ENCODE measurements at regions not wholly inside any gene's neighbourhood (a gene's known extent, or its start where the extent isn't known, plus 50 kb on each side); places are given as distances from the start of the nearest gene placed in this dataset.
"Not testable (repeated sequence)": the region's sequence is repeated elsewhere in the genome, so short reads cannot be mapped to it uniquely, and the experiment has no call there.

- CTCF ChIA-PET: not testable (repeated sequence)
Measured at GRCh38 chr9:41043433-41043832, 85.0 kb downstream of the FOXD4L6 start.

DNA sequence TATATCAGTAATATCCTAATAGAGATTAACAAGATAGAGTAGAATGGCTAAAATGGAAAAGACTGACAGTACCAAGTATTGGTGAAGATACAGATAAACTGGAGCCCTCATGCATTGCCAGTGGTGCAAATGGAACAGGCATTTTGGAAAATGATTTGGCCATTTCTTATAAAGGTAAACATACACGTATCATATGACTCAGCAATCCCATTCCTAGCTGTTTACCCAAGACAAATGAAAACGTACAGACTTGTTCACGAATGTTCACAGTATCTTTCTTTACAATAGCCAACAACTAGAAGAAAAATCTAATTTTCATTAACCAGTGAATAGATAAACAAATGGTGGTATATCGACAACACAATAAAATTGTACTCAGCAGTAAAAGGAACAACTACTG, 86.4 kb downstream of the FOXD4L6 start:
- H3K27ac Mint-ChIP-seq (ENCODE audit: unreplicated experiment); H3K9me3 Mint-ChIP-seq (ENCODE audit: low read depth, unreplicated experiment); H3K4me3 Mint-ChIP-seq (ENCODE audit: low read depth, unreplicated experiment); H3K27me3 Mint-ChIP-seq (ENCODE audit: unreplicated experiment); CTCF ChIA-PET; DNase-seq; H3K36me3 Mint-ChIP-seq (ENCODE audit: insufficient read depth, unreplicated experiment); H3K4me1 Mint-ChIP-seq (ENCODE audit: low read depth, unreplicated experiment); intact Hi-C loops (cut with micrococcal nuclease; ENCODE audit: unreplicated experiment); BruUV-seq (replicated peaks): not testable (repeated sequence)

More at GRCh38 chr9:41043433-41043832, 85.0 kb downstream of the FOXD4L6 start:
- BruUV-seq (replicated peaks); H3K27me3 Mint-ChIP-seq (ENCODE audit: unreplicated experiment); intact Hi-C loops (cut with micrococcal nuclease; ENCODE audit: unreplicated experiment); H3K36me3 Mint-ChIP-seq (ENCODE audit: insufficient read depth, unreplicated experiment); H3K4me1 Mint-ChIP-seq (ENCODE audit: low read depth, unreplicated experiment); H3K4me3 Mint-ChIP-seq (ENCODE audit: low read depth, unreplicated experiment); H3K27ac Mint-ChIP-seq (ENCODE audit: unreplicated experiment); DNase-seq; H3K9me3 Mint-ChIP-seq (ENCODE audit: low read depth, unreplicated experiment): not testable (repeated sequence)

DNA sequence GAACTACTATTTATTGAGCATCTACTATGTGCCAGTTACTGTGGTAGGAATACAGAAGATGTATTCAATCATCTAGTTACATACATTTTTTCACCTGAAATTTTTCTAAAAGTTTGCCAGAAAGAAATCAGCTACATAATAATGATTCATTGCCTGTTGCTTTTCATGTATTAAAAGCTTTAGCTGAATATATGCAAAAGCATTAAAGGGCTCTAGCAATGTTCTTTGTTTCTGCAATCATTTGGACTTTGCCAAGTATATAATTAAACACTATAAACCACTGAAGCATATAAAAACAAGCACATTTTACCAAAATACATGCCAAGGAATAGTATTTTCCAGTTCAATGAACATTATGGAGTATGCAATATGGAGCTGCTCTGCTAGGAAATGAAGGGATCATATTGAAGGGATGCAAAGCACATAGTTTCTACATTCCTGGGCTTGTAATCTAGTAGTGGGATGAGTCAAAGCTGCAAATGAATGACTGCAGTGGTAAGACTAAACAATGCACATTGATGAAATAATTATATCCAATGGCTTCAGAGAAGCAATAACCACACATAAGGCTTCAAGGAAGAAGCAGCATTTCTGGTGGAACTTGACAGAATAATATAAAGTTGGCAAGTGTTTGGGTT, 87.7 kb downstream of the FOXD4L6 start:
- DNase-seq; CTCF ChIA-PET; H3K4me3 Mint-ChIP-seq (ENCODE audit: low read depth, unreplicated experiment); BruUV-seq (replicated peaks); H3K4me1 Mint-ChIP-seq (ENCODE audit: low read depth, unreplicated experiment); H3K36me3 Mint-ChIP-seq (ENCODE audit: insufficient read depth, unreplicated experiment); H3K9me3 Mint-ChIP-seq (ENCODE audit: low read depth, unreplicated experiment); H3K27me3 Mint-ChIP-seq (ENCODE audit: unreplicated experiment); H3K27ac Mint-ChIP-seq (ENCODE audit: unreplicated experiment); intact Hi-C loops (cut with micrococcal nuclease; ENCODE audit: unreplicated experiment): not testable (repeated sequence)

DNA sequence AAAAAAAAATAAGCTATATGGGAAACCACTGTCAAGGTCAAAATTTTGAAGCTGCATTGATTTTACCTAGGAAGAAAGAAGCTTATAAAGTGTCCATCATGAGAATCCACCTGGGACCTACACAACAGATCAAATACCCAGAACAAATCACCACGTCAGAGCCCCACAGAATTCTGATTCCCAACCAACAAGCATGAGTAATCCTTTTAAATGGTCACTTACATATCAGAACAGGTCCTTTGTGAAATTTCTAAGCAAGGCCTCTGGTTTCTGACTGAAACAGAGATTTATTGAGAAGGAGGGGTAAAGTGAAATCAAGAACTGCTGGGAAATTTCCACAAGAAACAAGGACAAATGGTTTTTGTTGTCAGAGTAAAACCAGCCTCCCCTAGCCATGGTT, 93.2 kb downstream of the FOXD4L6 start:
- H3K36me3 Mint-ChIP-seq (ENCODE audit: insufficient read depth, unreplicated experiment); BruUV-seq (replicated peaks); H3K4me3 Mint-ChIP-seq (ENCODE audit: low read depth, unreplicated experiment); intact Hi-C loops (cut with micrococcal nuclease; ENCODE audit: unreplicated experiment); CTCF ChIA-PET; H3K9me3 Mint-ChIP-seq (ENCODE audit: low read depth, unreplicated experiment); DNase-seq; H3K27me3 Mint-ChIP-seq (ENCODE audit: unreplicated experiment); H3K4me1 Mint-ChIP-seq (ENCODE audit: low read depth, unreplicated experiment); H3K27ac Mint-ChIP-seq (ENCODE audit: unreplicated experiment): not testable (repeated sequence)

DNA sequence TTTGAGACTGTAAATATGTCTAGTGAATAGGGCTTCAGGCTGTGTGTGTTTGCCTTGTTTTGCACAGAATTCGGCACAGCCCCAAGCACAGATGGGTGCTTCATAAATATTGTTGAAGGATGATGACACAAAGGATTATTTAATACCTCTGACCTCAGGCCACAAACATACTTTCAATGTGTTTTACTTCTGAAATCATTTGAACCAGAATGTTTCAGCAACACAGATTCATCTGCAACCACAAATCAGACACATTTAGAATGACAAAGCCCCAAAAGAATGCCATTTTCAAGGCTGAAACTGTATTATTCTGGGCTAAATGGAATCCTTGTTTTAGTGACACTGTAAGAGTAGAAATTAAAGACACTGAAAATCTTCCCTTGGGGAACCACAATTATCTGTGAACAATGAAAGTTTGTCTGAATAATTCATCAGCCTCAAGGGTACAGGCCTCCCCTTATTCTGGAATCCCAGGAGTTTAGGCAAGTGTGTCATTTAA, 93.7 kb downstream of the FOXD4L6 start:
- not testable (repeated sequence) for H3K27ac Mint-ChIP-seq (ENCODE audit: unreplicated experiment)

DNA sequence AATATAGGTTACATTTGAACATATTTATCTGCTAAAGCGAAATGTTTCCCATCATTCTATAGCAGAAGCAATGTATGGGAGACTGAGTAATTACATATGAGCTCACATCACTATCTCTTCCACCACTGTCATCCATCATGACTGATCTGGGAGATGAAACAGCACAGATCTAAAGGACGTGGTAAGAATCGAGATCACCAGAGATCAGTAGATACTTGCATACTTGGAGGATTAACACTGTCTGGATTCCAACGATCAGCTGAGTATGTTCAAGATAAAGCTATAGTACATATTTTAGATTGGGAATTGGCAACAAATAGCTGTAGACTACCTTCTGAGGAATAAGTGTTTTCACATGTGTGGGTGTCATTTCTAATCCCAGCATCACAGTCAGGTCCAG, 94.6 kb downstream of the FOXD4L6 start:
- CTCF ChIA-PET; H3K27me3 Mint-ChIP-seq (ENCODE audit: unreplicated experiment); DNase-seq; BruUV-seq (replicated peaks); H3K36me3 Mint-ChIP-seq (ENCODE audit: insufficient read depth, unreplicated experiment); H3K4me1 Mint-ChIP-seq (ENCODE audit: low read depth, unreplicated experiment); H3K9me3 Mint-ChIP-seq (ENCODE audit: low read depth, unreplicated experiment); H3K4me3 Mint-ChIP-seq (ENCODE audit: low read depth, unreplicated experiment); intact Hi-C loops (cut with micrococcal nuclease; ENCODE audit: unreplicated experiment); H3K27ac Mint-ChIP-seq (ENCODE audit: unreplicated experiment): not testable (repeated sequence)

More for the DNA sequence above, 93.7 kb downstream of the FOXD4L6 start:
- DNase-seq; H3K4me3 Mint-ChIP-seq (ENCODE audit: low read depth, unreplicated experiment); H3K4me1 Mint-ChIP-seq (ENCODE audit: low read depth, unreplicated experiment); CTCF ChIA-PET; BruUV-seq (replicated peaks); H3K36me3 Mint-ChIP-seq (ENCODE audit: insufficient read depth, unreplicated experiment); H3K9me3 Mint-ChIP-seq (ENCODE audit: low read depth, unreplicated experiment); H3K27me3 Mint-ChIP-seq (ENCODE audit: unreplicated experiment); intact Hi-C loops (cut with micrococcal nuclease; ENCODE audit: unreplicated experiment): not testable (repeated sequence)

- H3K27me3 Mint-ChIP-seq (ENCODE audit: unreplicated experiment); H3K27ac Mint-ChIP-seq (ENCODE audit: unreplicated experiment); H3K36me3 Mint-ChIP-seq (ENCODE audit: insufficient read depth, unreplicated experiment); H3K4me1 Mint-ChIP-seq (ENCODE audit: low read depth, unreplicated experiment); DNase-seq; CTCF ChIA-PET; BruUV-seq (replicated peaks); H3K9me3 Mint-ChIP-seq (ENCODE audit: low read depth, unreplicated experiment); intact Hi-C loops (cut with micrococcal nuclease; ENCODE audit: unreplicated experiment); H3K4me3 Mint-ChIP-seq (ENCODE audit: low read depth, unreplicated experiment): not testable (repeated sequence)
Measured at GRCh38 chr9:41033360-41033759, 95.1 kb downstream of the FOXD4L6 start.

DNA sequence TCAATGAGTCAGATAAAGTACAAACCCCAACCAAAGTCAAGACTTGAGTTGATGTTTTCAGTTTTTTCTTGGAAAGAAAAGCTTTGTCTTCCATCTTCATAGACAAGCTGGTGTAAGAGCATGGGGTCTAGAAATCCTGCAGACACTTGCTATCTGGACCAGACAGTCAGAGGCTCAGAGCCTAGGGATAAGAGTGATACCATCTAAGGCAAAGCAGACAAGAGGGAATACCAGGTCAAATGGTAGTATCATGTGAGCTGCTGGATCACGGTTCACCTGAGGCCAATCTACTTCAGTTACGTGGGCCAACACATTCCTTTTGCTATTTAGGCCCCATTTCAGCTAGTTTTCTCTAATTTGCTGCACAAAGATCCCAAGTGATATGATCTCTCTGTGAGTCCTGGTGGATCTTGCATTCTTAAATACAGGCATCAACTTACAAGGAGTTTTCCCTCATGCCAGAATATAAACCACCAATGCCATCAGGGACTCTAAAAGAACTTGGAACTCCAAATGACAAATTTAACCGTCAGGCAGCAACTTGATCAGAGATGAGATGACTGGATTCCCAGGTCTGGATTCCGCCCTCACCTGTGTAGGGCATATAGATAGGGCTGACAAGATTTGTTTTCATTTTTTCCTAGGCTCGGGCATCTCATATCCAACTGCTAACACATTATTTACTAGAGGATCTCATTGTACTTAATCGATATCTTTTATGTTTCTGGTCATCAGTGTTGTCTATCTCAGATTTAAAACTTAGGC, 101.4 kb downstream of the FOXD4L6 start:
- H3K9me3 Mint-ChIP-seq (ENCODE audit: low read depth, unreplicated experiment); H3K4me1 Mint-ChIP-seq (ENCODE audit: low read depth, unreplicated experiment); intact Hi-C loops (cut with micrococcal nuclease; ENCODE audit: unreplicated experiment); BruUV-seq (replicated peaks); H3K27me3 Mint-ChIP-seq (ENCODE audit: unreplicated experiment); H3K36me3 Mint-ChIP-seq (ENCODE audit: insufficient read depth, unreplicated experiment); DNase-seq; H3K4me3 Mint-ChIP-seq (ENCODE audit: low read depth, unreplicated experiment); CTCF ChIA-PET; H3K27ac Mint-ChIP-seq (ENCODE audit: unreplicated experiment): not testable (repeated sequence)

DNA sequence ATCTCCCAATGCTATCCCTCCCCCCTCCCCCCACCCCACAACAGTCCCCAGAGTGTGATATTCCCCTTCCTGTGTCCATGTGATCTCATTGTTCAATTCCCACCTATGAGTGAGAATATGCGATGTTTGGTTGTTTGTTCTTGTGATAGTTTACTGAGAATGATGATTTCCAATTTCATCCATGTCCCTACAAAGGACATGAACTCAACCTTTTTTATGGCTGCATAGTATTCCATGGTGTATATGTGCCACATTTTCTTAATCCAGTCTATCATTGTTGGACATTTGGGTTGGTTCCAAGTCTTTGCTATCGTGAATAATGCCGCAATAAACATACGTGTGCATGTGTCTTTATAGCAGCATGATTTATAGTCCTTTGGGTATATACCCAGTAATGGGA, 106.1 kb downstream of the FOXD4L6 start:
- H3K4me3 Mint-ChIP-seq (ENCODE audit: low read depth, unreplicated experiment); intact Hi-C loops (cut with micrococcal nuclease; ENCODE audit: unreplicated experiment); CTCF ChIA-PET; H3K27me3 Mint-ChIP-seq (ENCODE audit: unreplicated experiment); H3K4me1 Mint-ChIP-seq (ENCODE audit: low read depth, unreplicated experiment); H3K36me3 Mint-ChIP-seq (ENCODE audit: insufficient read depth, unreplicated experiment); H3K27ac Mint-ChIP-seq (ENCODE audit: unreplicated experiment); H3K9me3 Mint-ChIP-seq (ENCODE audit: low read depth, unreplicated experiment); DNase-seq; BruUV-seq (replicated peaks): not testable (repeated sequence)

- H3K4me1 Mint-ChIP-seq (ENCODE audit: low read depth, unreplicated experiment); H3K36me3 Mint-ChIP-seq (ENCODE audit: insufficient read depth, unreplicated experiment); DNase-seq; H3K27ac Mint-ChIP-seq (ENCODE audit: unreplicated experiment); BruUV-seq (replicated peaks); H3K27me3 Mint-ChIP-seq (ENCODE audit: unreplicated experiment); H3K4me3 Mint-ChIP-seq (ENCODE audit: low read depth, unreplicated experiment); CTCF ChIA-PET; intact Hi-C loops (cut with micrococcal nuclease; ENCODE audit: unreplicated experiment); H3K9me3 Mint-ChIP-seq (ENCODE audit: low read depth, unreplicated experiment): not testable (repeated sequence)
Measured at GRCh38 chr9:41019858-41020562, 108.5 kb downstream of the FOXD4L6 start.
